Smooth muscle cell (in vitro differentiated cells): ENCODE measurements at regions not wholly inside any gene's neighbourhood (a gene's known extent, or its start where the extent isn't known, plus 50 kb on each side); places are given as distances from the start of the nearest gene placed in this dataset.

Source experiments
- DNase-seq: peaks from one replicate; lab custom pipeline; 2025; ENCODE audit not compliant: unreplicated experiment; lab: John Stamatoyannopoulos, UW
- H2AFZ ChIP-seq: fragments of 200-600 bp; sonication (generic); 2 replicates; pipeline ENCODE4 v1.6.0; 2016; ENCODE audit warnings: antibody characterized with exemption, low read depth, mild to moderate bottlenecking
- H3F3A ChIP-seq: fragments of 200-600 bp; sonication (generic); 2 replicates; pipeline ENCODE4 v1.6.0; 2017; ENCODE audit warnings: antibody characterized with exemption, low read depth
- H3K27ac ChIP-seq: fragments of 200-600 bp; sonication (generic); 2 replicates; pipeline ENCODE4 v1.5.1; 2016; ENCODE audit warnings: low read depth, mild to moderate bottlenecking
- H3K27me3 ChIP-seq: fragments of 200-600 bp; sonication (generic); 2 replicates; pipeline ENCODE4 v1.6.1; 2016; ENCODE audit warnings: low read depth, mild to moderate bottlenecking
- H3K36me3 ChIP-seq: fragments of 200-600 bp; sonication (generic); 2 replicates; pipeline ENCODE4 v1.5.1; 2016; ENCODE audit warnings: low read depth
- H3K4me1 ChIP-seq: fragments of 200-600 bp; sonication (generic); 2 replicates; pipeline ENCODE4 v1.5.1; 2016; ENCODE audit warnings: low read depth
- H3K4me2 ChIP-seq: fragments of 200-600 bp; sonication (generic); 2 replicates; pipeline ENCODE4 v1.6.0; 2016; ENCODE audit warnings: mild to moderate bottlenecking
- H3K4me3 ChIP-seq: fragments of 200-600 bp; sonication (generic); 2 replicates; pipeline ENCODE4 v1.5.1; 2016; ENCODE audit warnings: mild to moderate bottlenecking
- H3K79me2 ChIP-seq: fragments of 200-600 bp; sonication (generic); 2 replicates; pipeline ENCODE4 v1.6.0; 2016; ENCODE audit warnings: low read depth, mild to moderate bottlenecking
- H3K9ac ChIP-seq: fragments of 200-600 bp; sonication (generic); 2 replicates; pipeline ENCODE4 v1.6.0; 2016; ENCODE audit warnings: low read depth
- H3K9me3 ChIP-seq: fragments of 200-600 bp; sonication (generic); replicated peaks from 2 replicates; pipeline ENCODE4 v1.5.1; 2016; ENCODE audit warnings: low read depth
- H4K20me1 ChIP-seq: fragments of 200-600 bp; sonication (generic); 2 replicates; pipeline ENCODE4 v1.6.0; 2016; ENCODE audit warnings: low read depth
- CTCF ChIP-seq: fragments of 200-600 bp; sonication (generic); IDR thresholded peaks from 2 replicates; pipeline ENCODE4 v1.5.1; 2017; ENCODE audit warnings: borderline replicate concordance, mild to moderate bottlenecking, antibody characterized with exemption; ENCODE audit not compliant: insufficient read depth, poor library complexity, severe bottlenecking
- WGBS: methylation state at CpG from one replicate; pipeline ENCODE4 v1.1.7; 2016; ENCODE audit warnings: low lambda C conversion rate; 5-methylcytosine and 5-hydroxymethylcytosine counted together

- no peaks in the 10 kb centered on the region for H3K36me3 ChIP-seq
- H3K27ac ChIP-seq: no peak overlapping the region
- 97% methylated on average over 6 of the region's 6 CpGs for WGBS
- no peaks in the 10 kb centered on the region for H3K9me3 ChIP-seq
- no peak for TF ChIP-seq CTCF
- no peak overlapping the region for H3K9ac ChIP-seq
- H4K20me1 ChIP-seq: no peaks in the 10 kb centered on the region
- H3K4me2 ChIP-seq: no peak overlapping the region
- H3K79me2 ChIP-seq: no peaks in the 10 kb centered on the region
- no peak overlapping the region for H2AFZ ChIP-seq
- no peak for DNase-seq
- no peak overlapping the region for H3K4me3 ChIP-seq
- no peaks in the 10 kb centered on the region for H3F3A ChIP-seq
- H3K4me1 ChIP-seq: no peaks in the 10 kb centered on the region
- no peaks in the 10 kb centered on the region for H3K27me3 ChIP-seq
These were observed 937.9 kb downstream of the EFNB2 start for GRCh38 chr13:105597573-105597972.

GRCh38 chr13:105595471-105595870 is 940.0 kb downstream of the EFNB2 start:
- no peaks in the 10 kb centered on the region for H3K79me2 ChIP-seq
- H3K4me2 ChIP-seq: no peak overlapping the region
- no peaks in the 10 kb centered on the region for H3K27me3 ChIP-seq
- no peaks in the 10 kb centered on the region for H3K9me3 ChIP-seq
- no peak overlapping the region for H3K4me3 ChIP-seq
- H3K4me1 ChIP-seq: no peaks in the 10 kb centered on the region
- H2AFZ ChIP-seq: no peak overlapping the region
- 90% methylated on average over 4 of the region's 4 CpGs for WGBS
- no peak for TF ChIP-seq CTCF
- H3F3A ChIP-seq: no peaks in the 10 kb centered on the region
- H4K20me1 ChIP-seq: no peaks in the 10 kb centered on the region
- DNase-seq: no peak
- no peak overlapping the region for H3K9ac ChIP-seq
- H3K36me3 ChIP-seq: no peaks in the 10 kb centered on the region
- no peak overlapping the region for H3K27ac ChIP-seq

GRCh38 chr13:105591277-105591676 is 944.2 kb downstream of the EFNB2 start:
- no peaks in the 10 kb centered on the region for H3K4me1 ChIP-seq
- 50% methylated on average over 3 of the region's 3 CpGs for WGBS

More at GRCh38 chr13:105591277-105591676, 944.2 kb downstream of the EFNB2 start:
- H3K9me3 ChIP-seq: no peaks in the 10 kb centered on the region
- H3K27ac ChIP-seq: peak overlapping the region; percentile 57
- H3K4me3 ChIP-seq: no peak overlapping the region
- H3K79me2 ChIP-seq: no peaks in the 10 kb centered on the region
- no peak for TF ChIP-seq CTCF
- H3K4me2 ChIP-seq: no peak overlapping the region
- H3K27me3 ChIP-seq: no peaks in the 10 kb centered on the region
- no peak overlapping the region for H3K9ac ChIP-seq
- no peaks in the 10 kb centered on the region for H4K20me1 ChIP-seq
- DNase-seq: no peak
- no peaks in the 10 kb centered on the region for H3K36me3 ChIP-seq
- no peaks in the 10 kb centered on the region for H3F3A ChIP-seq
- H2AFZ ChIP-seq: no peak overlapping the region
